Endodermal cell (in vitro differentiated cells): ENCODE measurements at regions not wholly inside any gene's neighbourhood (a gene's known extent, or its start where the extent isn't known, plus 50 kb on each side); places are given as distances from the start of the nearest gene placed in this dataset.
A peak's percentile ranks its signal among the peaks of the same experiment; 100 is the strongest.

Experiments
- DNase-seq: peaks from one replicate; pipeline ENCODE4 v3.0.0-alpha.2; 2017
- H3K27ac ChIP-seq: 2 replicates; pipeline ENCODE4 v1.5.1; 2013; ENCODE audit warnings: mild to moderate bottlenecking, low read depth, low read length, moderate library complexity
- H3K27me3 ChIP-seq: 2 replicates; pipeline ENCODE4 v1.6.1; 2013; ENCODE audit warnings: mild to moderate bottlenecking, low read length, moderate library complexity; ENCODE audit not compliant: insufficient read depth, control insufficient read depth, poor library complexity, severe bottlenecking
- H3K36me3 ChIP-seq: 2 replicates; pipeline ENCODE4 v1.7.0; 2013; ENCODE audit warnings: mild to moderate bottlenecking, low read length, moderate library complexity; ENCODE audit not compliant: control insufficient read depth, insufficient read depth
- H3K4me1 ChIP-seq: one replicate; pipeline ENCODE4 v1.7.0; 2013; ENCODE audit warnings: low read length; ENCODE audit not compliant: control insufficient read depth, insufficient read depth
- H3K4me3 ChIP-seq: 2 replicates; pipeline ENCODE4 v1.5.1; 2013; ENCODE audit warnings: mild to moderate bottlenecking, low read length, moderate library complexity
- H3K9ac ChIP-seq: 2 replicates; pipeline ENCODE4 v1.6.1; 2013; ENCODE audit warnings: mild to moderate bottlenecking, low read length, moderate library complexity; ENCODE audit not compliant: poor library complexity, severe bottlenecking; ENCODE audit errors: extremely low read depth
- H3K9me3 ChIP-seq: 2 replicates; pipeline ENCODE4 v1.6.1; 2013; ENCODE audit warnings: mild to moderate bottlenecking, low read length, moderate library complexity; ENCODE audit not compliant: control insufficient read depth
- H3K27ac Mint-ChIP-seq: 2 replicates; pipeline ENCODE4 v1.8.0; 2020; ENCODE audit warnings: mixed read lengths
- H3K27me3 Mint-ChIP-seq: 2 replicates; pipeline ENCODE4 v1.8.0; 2021; ENCODE audit warnings: mild to moderate bottlenecking, mixed read lengths; ENCODE audit not compliant: insufficient read depth
- H3K36me3 Mint-ChIP-seq: 2 replicates; pipeline ENCODE4 v1.8.0; 2020; ENCODE audit warnings: low read depth, mixed read lengths
- H3K4me1 Mint-ChIP-seq: 2 replicates; pipeline ENCODE4 v1.8.0; 2020; ENCODE audit warnings: mixed read lengths
- H3K4me3 Mint-ChIP-seq: 2 replicates; pipeline ENCODE4 v1.8.0; 2020; ENCODE audit warnings: mild to moderate bottlenecking, moderate library complexity, mixed read lengths
- H3K9me3 Mint-ChIP-seq: 2 replicates; pipeline ENCODE4 v1.8.0; 2020; ENCODE audit warnings: mild to moderate bottlenecking, mixed read lengths
- CTCF ChIP-seq: fragments of 200-600 bp; sonication (generic); conservative IDR thresholded peaks from 2 replicates; pipeline ENCODE4 v1.5.0; 2021; ENCODE audit warnings: antibody characterized with exemption, mild to moderate bottlenecking
- WGBS, 2 experiments: methylation state at CpG; one replicate each; pipeline versions ENCODE4 v1.1.5 to v1.1.7; 2013; ENCODE audit warnings: missing lambda C conversion rate in 2 of 2, mixed read lengths in 1 of 2; ENCODE audit not compliant: insufficient coverage in 1 of 2, insufficient read length in 1 of 2; 5-methylcytosine and 5-hydroxymethylcytosine counted together

- Mint-ChIP-seq H3K4me1 (peaks cover 13% of the 10 kb centered on the region), H3K9me3 (no peaks in the 10 kb centered on the region), H3K36me3 (no peaks in the 10 kb centered on the region), H3K4me3 (no peak overlapping the region), H3K27ac (no peak overlapping the region), H3K27me3 (no peaks in the 10 kb centered on the region)
- no peak for TF ChIP-seq CTCF
- Histone ChIP-seq H3K9me3 (no peaks in the 10 kb centered on the region), H3K9ac (no peak overlapping the region), H3K27ac (no peak overlapping the region), H3K4me1 (no peaks in the 10 kb centered on the region), H3K36me3 (no peaks in the 10 kb centered on the region), H3K27me3 (no peaks in the 10 kb centered on the region), H3K4me3 (no peak overlapping the region)
- no peak for DNase-seq
- 50 to 100% methylated on average over 1 of the region's 1 CpG for WGBS, 2 experiments
Measured at GRCh38 chr13:34822650-34823049, 119.4 kb upstream of the NBEA start.

GRCh38 chr13:34826432-34826831, 115.6 kb upstream of the NBEA start:
- Histone ChIP-seq H3K36me3 (no peaks in the 10 kb centered on the region), H3K9me3 (no peaks in the 10 kb centered on the region), H3K27ac (no peak overlapping the region), H3K4me3 (no peak overlapping the region), H3K4me1 (no peaks in the 10 kb centered on the region), H3K27me3 (no peaks in the 10 kb centered on the region), H3K9ac (no peak overlapping the region)
- TF ChIP-seq CTCF = no peak
- Mint-ChIP-seq H3K4me3 (no peak overlapping the region), H3K27ac (no peak overlapping the region), H3K4me1 (peaks cover 13% of the 10 kb centered on the region), H3K36me3 (no peaks in the 10 kb centered on the region), H3K27me3 (no peaks in the 10 kb centered on the region), H3K9me3 (no peaks in the 10 kb centered on the region)
- WGBS, 2 experiments = 84 to 87% methylated on average over 2 of the region's 2 CpGs
- DNase-seq = no peak

GRCh38 chr13:34833562-34834182, 108.4 kb upstream of the NBEA start:
- Histone ChIP-seq H3K27me3 (no peaks in the 10 kb centered on the region), H3K36me3 (no peaks in the 10 kb centered on the region), H3K9ac (no peak overlapping the region), H3K4me3 (no peak overlapping the region), H3K4me1 (no peaks in the 10 kb centered on the region), H3K9me3 (peaks cover 10% of the 10 kb centered on the region), H3K27ac (no peak overlapping the region)
- peaks cover 5% of the 10 kb centered on the region for H3K9me3 Mint-ChIP-seq
- H3K36me3 Mint-ChIP-seq = no peaks in the 10 kb centered on the region
- WGBS, 2 experiments = 44 to 48% methylated on average over 5 to 6 of the region's 6 CpGs
- no peak overlapping the region for H3K27ac Mint-ChIP-seq
- peak; percentile 71 for TF ChIP-seq CTCF
- H3K27me3 Mint-ChIP-seq = no peaks in the 10 kb centered on the region
- peak; percentile 70 for DNase-seq
- no peaks in the 10 kb centered on the region for H3K4me1 Mint-ChIP-seq
- H3K4me3 Mint-ChIP-seq = no peak overlapping the region
